Endothelial cell of umbilical vein (primary cell): ENCODE measurements at regions not wholly inside any gene's neighbourhood (a gene's known extent, or its start where the extent isn't known, plus 50 kb on each side); places are given as distances from the start of the nearest gene placed in this dataset.

Experiments used
- BruUV-seq: library from RNA; stranded (reverse); fragments of 400-500 nt; replicated peaks from 2 replicates; lab custom pipeline; 2021; lab: Mats Ljungman, UMichigan
- CTCF ChIA-PET: fragments of 300-600, 350-600 bp; sonication (Branson Sonifier 250); formaldehyde crosslinking; loops from one replicate; lab custom pipeline; 2021; ENCODE audit warnings: antibody characterized with exemption, inconsistent platforms; lab: Charles Lee
- POLR2A ChIA-PET: fragments of 300-600, 350-600 bp; sonication (Branson Sonifier 250); formaldehyde crosslinking; loops from one replicate; lab custom pipeline; 2021; ENCODE audit warnings: antibody characterized with exemption, inconsistent platforms; lab: Charles Lee
- DNase-seq: peaks from one replicate; pipeline ENCODE4 v3.0.0-alpha.2; 2011; ENCODE audit warnings: low read depth, low spot score
- FAIRE-seq: peaks from 2 replicates; lab custom pipeline; 2011; peaks lifted over from hg19 to GRCh38; lab: Jason Lieb, UNC
- H2AFZ ChIP-seq: 2 replicates; pipeline ENCODE4 v1.6.0; 2012; ENCODE audit warnings: low read depth, low read length, control low read depth, inconsistent platforms
- H3K27ac ChIP-seq: 2 replicates; pipeline ENCODE4 v1.5.1; 2011; ENCODE audit warnings: low read depth, mild to moderate bottlenecking, control low read depth, low read length, moderate library complexity; ENCODE audit not compliant: insufficient read depth
- H3K27me3 ChIP-seq, 2 experiments: 2 replicates each; pipeline versions ENCODE4 v1.6.0 to v1.6.1; 2011; ENCODE audit warnings: low read length in 2 of 2, mixed read lengths in 1 of 2; ENCODE audit not compliant: control insufficient read depth in 2 of 2, insufficient read depth in 2 of 2
- H3K36me3 ChIP-seq, 2 experiments: 2 replicates in 1 of 2; 3 replicates in 1 of 2; pipeline ENCODE4 v1.5.1; 2011; ENCODE audit warnings: low read length in 2 of 2, mild to moderate bottlenecking in 1 of 2, moderate library complexity in 1 of 2; ENCODE audit not compliant: control insufficient read depth in 2 of 2, insufficient read depth in 2 of 2; ENCODE audit errors: extremely low read depth in 1 of 2
- H3K4me1 ChIP-seq: 3 replicates; pipeline ENCODE4 v1.5.1; 2011; ENCODE audit warnings: mild to moderate bottlenecking, low read length; ENCODE audit not compliant: control insufficient read depth, insufficient read depth; ENCODE audit errors: extremely low read depth
- H3K4me2 ChIP-seq: 2 replicates; pipeline ENCODE4 v1.6.1; 2011; ENCODE audit warnings: low read length, control low read depth, mixed read lengths; ENCODE audit not compliant: insufficient read depth
- H3K4me3 ChIP-seq, 3 experiments: fragments of 200-600 bp in 1 of 3; sonication (generic), shearing (Covaris generic) in 1 of 3; replicated peaks in 1 of 3; 2 replicates each; pipeline ENCODE4 v1.5.1; 2011 to 2016; ENCODE audit warnings: control low read depth in 3 of 3, low read length in 3 of 3, mild to moderate bottlenecking in 2 of 3, inconsistent platforms in 1 of 3, low read depth in 1 of 3, moderate library complexity in 1 of 3; ENCODE audit not compliant: insufficient read depth in 1 of 3
- H3K79me2 ChIP-seq: 2 replicates; pipeline ENCODE4 v1.6.0; 2012; ENCODE audit warnings: low read length, inconsistent platforms; ENCODE audit not compliant: control insufficient read depth, insufficient read depth
- H3K9ac ChIP-seq: replicated peaks from 2 replicates; pipeline ENCODE3; 2011; ENCODE audit warnings: low read length, control low read depth; ENCODE audit not compliant: insufficient read depth; ENCODE audit errors: extremely low read depth
- H3K9me1 ChIP-seq: replicated peaks from 3 replicates; pipeline ENCODE4 v1.6.0; 2011; ENCODE audit warnings: mild to moderate bottlenecking, low read length; ENCODE audit not compliant: control insufficient read depth, insufficient read depth; ENCODE audit errors: extremely low read depth
- H3K9me3 ChIP-seq: replicated peaks from 2 replicates; pipeline ENCODE4 v1.5.1; 2012; ENCODE audit warnings: low read length, inconsistent platforms; ENCODE audit not compliant: control insufficient read depth, insufficient read depth
- H4K20me1 ChIP-seq: replicated peaks from 2 replicates; pipeline ENCODE3; 2011; ENCODE audit warnings: mild to moderate bottlenecking, low read length; ENCODE audit not compliant: control insufficient read depth, insufficient read depth; ENCODE audit errors: extremely low read depth
- EZH2 ChIP-seq: IDR thresholded peaks from 2 replicates; pipeline ENCODE4 v1.6.1; 2012; ENCODE audit warnings: borderline replicate concordance, low read depth, mild to moderate bottlenecking, moderate library complexity, low read length, inconsistent platforms; ENCODE audit not compliant: severe bottlenecking
- FOS ChIP-seq: IDR thresholded peaks from 2 replicates; pipeline ENCODE4 v1.6.1; 2011; ENCODE audit warnings: mild to moderate bottlenecking, low read length, moderate library complexity, borderline replicate concordance; ENCODE audit not compliant: insufficient read depth
- GATA2 ChIP-seq: IDR thresholded peaks from 2 replicates; pipeline ENCODE4 v1.7.0; 2011; ENCODE audit warnings: low read depth, mild to moderate bottlenecking, moderate library complexity, mixed read lengths, low read length; ENCODE audit not compliant: insufficient read length, insufficient read depth
- JUN ChIP-seq: IDR thresholded peaks from 2 replicates; pipeline ENCODE4 v1.6.1; 2011; ENCODE audit warnings: borderline replicate concordance, low read depth; ENCODE audit not compliant: insufficient read length, insufficient read depth
- MYC ChIP-seq: IDR thresholded peaks from one replicate; pipeline ENCODE4 v1.6.1; 2011; ENCODE audit warnings: mild to moderate bottlenecking, low read depth, low read length
- POLR2A ChIP-seq: IDR thresholded peaks from 2 replicates; pipeline ENCODE4 v1.6.1; 2012; ENCODE audit warnings: low read depth, mild to moderate bottlenecking, control low read depth, low read length
- POLR2AphosphoS5 ChIP-seq: IDR thresholded peaks from 2 replicates; pipeline ENCODE4 v1.6.1; 2012; ENCODE audit warnings: low read depth, mild to moderate bottlenecking, control low read depth, low read length, moderate library complexity; ENCODE audit not compliant: insufficient read depth
- dilution Hi-C: fragments of 300-500 bp; cut with MboI; formaldehyde crosslinking; loops from one replicate; pipeline ENCODE4 v1.15.0; 2019; ENCODE audit warnings: low sequenced_read_pairs; ENCODE audit not compliant: extremely low pct_ligation_motif_present
- intact Hi-C: fragments of 100-400 bp; cut with micrococcal nuclease; formaldehyde crosslinking; loops from one replicate; pipeline ENCODE4 v1.10.0; 2022
- TF ChIP-seq, protein P1 (sequence below), 2 donors: IDR thresholded peaks; 1 replicate in 1 of 2; 2 replicates in 1 of 2; pipeline ENCODE4 v1.5.1; 2011; ENCODE audit warnings: low read length in 2 of 2, mild to moderate bottlenecking in 2 of 2, moderate library complexity in 2 of 2, control low read depth in 1 of 2, inconsistent platforms in 1 of 2, low read depth in 1 of 2; ENCODE audit not compliant: insufficient read depth in 1 of 2; ENCODE audit errors: extremely low read depth in 1 of 2
- TF ChIP-seq, protein P2 (sequence below): IDR thresholded peaks from 2 replicates; pipeline ENCODE4 v1.6.1; 2011; ENCODE audit not compliant: insufficient read depth, insufficient read length

DNA sequence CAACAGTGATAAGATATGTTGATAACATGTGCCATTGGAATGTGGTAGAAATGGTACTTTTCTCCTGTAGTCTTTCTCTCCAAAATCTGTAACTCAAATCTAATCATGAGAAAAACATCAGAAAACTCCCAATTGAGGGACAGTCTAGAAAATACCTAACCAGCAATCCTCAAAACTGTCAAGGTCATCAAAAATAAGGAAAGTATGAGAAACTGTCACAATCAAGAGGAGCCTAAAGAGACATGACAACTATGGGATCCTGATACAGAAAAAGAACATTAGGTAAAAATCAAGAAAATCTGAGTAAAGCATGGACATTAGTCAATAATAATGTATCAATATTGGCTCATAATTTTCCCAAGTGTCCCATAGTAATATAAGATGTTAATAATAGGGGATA, 124.5 kb upstream of the PPP1R2C start:
- intact Hi-C loops: no loop called here
- no peak overlapping the region for H3K4me2 ChIP-seq
- H3K27me3 ChIP-seq: no peaks in the 10 kb centered on the region
- no peaks in the 10 kb centered on the region for H3K9me1 ChIP-seq
- CTCF ChIA-PET: no interaction called here
- no peaks in the 10 kb centered on the region for H4K20me1 ChIP-seq
- no peaks in the 10 kb centered on the region for H3K79me2 ChIP-seq
- no peaks in the 10 kb centered on the region for H3K4me1 ChIP-seq
- H3K9me3 ChIP-seq: no peaks in the 10 kb centered on the region
- POLR2A ChIA-PET: no interaction called here
- H3K4me3 ChIP-seq: no peak overlapping the region
- BruUV-seq: no TSS peak
- FAIRE-seq (no peak), DNase-seq (no peak)
- no peak overlapping the region for H3K9ac ChIP-seq
- no peaks in the 10 kb centered on the region for H3K36me3 ChIP-seq
- H2AFZ ChIP-seq: no peak overlapping the region
- dilution Hi-C loops: no loop called here
- H3K27ac ChIP-seq: no peak overlapping the region
- TF ChIP-seq, protein P1, sequence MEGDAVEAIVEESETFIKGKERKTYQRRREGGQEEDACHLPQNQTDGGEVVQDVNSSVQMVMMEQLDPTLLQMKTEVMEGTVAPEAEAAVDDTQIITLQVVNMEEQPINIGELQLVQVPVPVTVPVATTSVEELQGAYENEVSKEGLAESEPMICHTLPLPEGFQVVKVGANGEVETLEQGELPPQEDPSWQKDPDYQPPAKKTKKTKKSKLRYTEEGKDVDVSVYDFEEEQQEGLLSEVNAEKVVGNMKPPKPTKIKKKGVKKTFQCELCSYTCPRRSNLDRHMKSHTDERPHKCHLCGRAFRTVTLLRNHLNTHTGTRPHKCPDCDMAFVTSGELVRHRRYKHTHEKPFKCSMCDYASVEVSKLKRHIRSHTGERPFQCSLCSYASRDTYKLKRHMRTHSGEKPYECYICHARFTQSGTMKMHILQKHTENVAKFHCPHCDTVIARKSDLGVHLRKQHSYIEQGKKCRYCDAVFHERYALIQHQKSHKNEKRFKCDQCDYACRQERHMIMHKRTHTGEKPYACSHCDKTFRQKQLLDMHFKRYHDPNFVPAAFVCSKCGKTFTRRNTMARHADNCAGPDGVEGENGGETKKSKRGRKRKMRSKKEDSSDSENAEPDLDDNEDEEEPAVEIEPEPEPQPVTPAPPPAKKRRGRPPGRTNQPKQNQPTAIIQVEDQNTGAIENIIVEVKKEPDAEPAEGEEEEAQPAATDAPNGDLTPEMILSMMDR (IDR thresholded peaks at IDR 0.05; ENCODE audit: extremely low read depth in 1 of 2, insufficient read depth in 1 of 2, low read depth in 1 of 2, low read length in 2 of 2): no peak
- TF ChIP-seq JUN (no peak), POLR2AphosphoS5 (no peak), MYC (no peak), FOS (no peak), GATA2 (no peak), EZH2 (no peak), POLR2A (no peak)
- TF ChIP-seq, protein P2, sequence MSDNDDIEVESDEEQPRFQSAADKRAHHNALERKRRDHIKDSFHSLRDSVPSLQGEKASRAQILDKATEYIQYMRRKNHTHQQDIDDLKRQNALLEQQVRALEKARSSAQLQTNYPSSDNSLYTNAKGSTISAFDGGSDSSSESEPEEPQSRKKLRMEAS: no peak
